ENCODE measurements at regions not wholly inside any gene's neighbourhood (a gene's known extent, or its start where the extent isn't known, plus 50 kb on each side); places are given as distances from the start of the nearest gene placed in this dataset.

DNA sequence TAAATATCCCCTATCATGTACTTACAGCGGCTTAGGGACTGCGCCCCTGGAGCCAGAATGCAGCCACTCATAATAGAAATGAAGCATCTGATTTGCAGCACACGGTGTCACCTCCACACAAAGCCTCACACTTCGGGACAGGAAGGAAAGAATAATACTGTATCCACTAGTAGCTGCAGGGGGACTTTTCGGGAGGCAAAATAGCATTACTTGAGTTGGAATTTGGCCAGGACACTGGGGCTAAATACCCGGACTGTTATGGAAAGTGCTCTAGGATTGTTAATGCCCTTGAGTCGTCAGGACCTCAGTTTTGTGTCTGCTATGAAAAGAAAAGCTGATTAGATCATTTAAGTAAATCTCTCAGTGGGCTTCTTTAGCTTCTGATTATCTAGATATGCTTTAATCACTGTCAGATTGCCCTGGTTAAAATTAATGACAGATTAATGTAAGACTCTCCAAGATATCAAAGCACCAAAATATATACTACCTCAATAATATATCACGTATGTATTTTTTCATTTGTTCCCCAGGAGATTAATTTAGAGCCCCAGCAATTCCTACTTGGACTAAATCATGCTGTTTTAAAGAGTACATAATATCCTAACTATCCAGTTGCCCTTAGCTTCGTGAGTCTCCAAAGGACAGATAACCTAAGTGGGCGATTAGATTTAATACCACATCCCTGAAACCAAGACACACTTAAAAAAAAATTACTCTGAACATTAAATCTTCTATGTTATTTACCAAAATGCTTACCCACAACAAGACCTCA is 173.0 kb upstream of the NEBL start:
- in situ Hi-C loops (cut with HindIII; ENCODE audit: low sequenced_read_pairs): no loop called here
- no peak for TF ChIP-seq CTCF (IDR thresholded peaks at IDR 0.05; ENCODE audit: low read depth, low read length, missing control alignments)
- DNase-seq (ENCODE audit: low read depth): no peak
- no peak overlapping the region for H3K4me3 ChIP-seq (ENCODE audit: low read depth, low read length)

DNA sequence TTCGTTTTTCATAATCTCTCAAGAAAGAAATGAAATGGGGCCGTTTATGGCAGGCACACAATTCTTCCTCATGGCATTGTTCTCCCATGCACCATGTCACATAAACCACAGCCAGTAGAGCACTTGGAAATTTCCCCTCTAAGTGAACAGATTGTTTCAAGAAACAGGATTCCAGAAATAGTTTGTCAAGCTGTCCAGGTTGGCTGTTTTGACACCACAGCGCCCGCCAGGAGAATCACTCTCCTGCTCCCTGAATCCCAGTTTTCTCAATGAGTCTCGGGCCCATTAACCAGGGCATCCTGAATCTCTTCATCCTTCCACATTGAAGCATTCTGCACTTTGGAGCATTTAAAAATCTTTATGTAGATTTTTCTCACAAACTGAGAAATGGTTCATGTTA is 172.2 kb upstream of the NEBL start:
- no peak for DNase-seq (ENCODE audit: low read depth)
- in situ Hi-C loops (cut with HindIII; ENCODE audit: low sequenced_read_pairs): no loop called here
- TF ChIP-seq CTCF (IDR thresholded peaks at IDR 0.05; ENCODE audit: low read depth, low read length, missing control alignments): no peak
- no peak overlapping the region for H3K4me3 ChIP-seq (ENCODE audit: low read depth, low read length)

DNA sequence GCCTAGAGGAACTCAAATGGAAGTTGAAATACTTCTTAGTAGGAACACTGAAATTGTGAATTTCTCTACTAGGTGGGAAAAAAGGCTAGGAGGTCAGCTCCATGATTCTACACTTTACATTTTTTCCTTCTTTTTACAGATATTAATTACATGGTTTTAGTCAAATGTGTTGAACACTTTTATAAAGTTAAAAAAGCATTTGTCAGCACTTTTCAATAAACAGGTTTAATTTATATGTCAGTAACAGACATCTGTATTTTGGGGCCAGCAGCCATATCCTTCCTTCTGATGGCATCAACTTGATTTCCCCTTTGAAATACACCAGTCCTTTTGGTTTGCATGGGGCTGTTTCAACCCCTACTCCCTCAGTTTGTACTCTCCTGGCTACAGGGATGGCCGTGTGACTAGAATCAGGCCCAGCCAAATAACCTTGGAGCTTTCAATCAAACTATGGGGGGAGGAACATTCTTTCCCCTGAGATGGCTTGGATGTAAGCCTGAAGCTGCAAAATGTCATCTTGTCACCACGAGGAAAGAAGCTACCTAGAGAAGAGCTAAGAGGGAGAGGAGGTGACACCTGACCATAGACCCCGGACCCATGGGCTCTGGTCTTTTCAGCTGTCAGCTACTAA is 171.0 kb upstream of the NEBL start:
- no peak overlapping the region for H3K4me3 ChIP-seq (ENCODE audit: low read depth, low read length)
- in situ Hi-C loops (cut with HindIII; ENCODE audit: low sequenced_read_pairs): no loop called here
- no peak for TF ChIP-seq CTCF (IDR thresholded peaks at IDR 0.05; ENCODE audit: low read depth, low read length, missing control alignments)
- DNase-seq (ENCODE audit: low read depth): no peak

- no peak for TF ChIP-seq CTCF (IDR thresholded peaks at IDR 0.05; ENCODE audit: low read depth, low read length, missing control alignments)
- DNase-seq (ENCODE audit: low read depth): no peak
- H3K4me3 ChIP-seq (ENCODE audit: low read depth, low read length): no peak overlapping the region
- in situ Hi-C loops (cut with HindIII; ENCODE audit: low sequenced_read_pairs): no loop called here
Measured at GRCh38 chr10:21065621-21066248, 168.6 kb upstream of the NEBL start.

DNA sequence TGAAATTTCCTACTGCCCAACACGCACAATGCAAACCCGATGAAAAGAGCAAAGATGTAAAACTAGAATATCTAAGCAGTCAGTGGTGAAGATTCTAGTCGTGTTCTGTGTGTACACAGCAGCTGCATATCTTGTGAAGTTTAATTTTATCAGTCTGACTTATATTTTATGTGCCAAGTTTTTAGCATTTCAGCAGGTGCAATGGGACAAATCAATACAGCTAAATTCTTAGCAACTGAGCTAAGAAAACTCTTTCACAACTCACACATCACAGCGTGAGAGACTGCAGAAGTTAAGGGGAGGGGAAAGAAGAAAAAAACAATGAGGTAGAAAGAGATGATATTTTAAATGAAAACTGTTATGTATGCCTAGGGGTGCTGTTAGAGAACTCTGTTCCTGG is 164.9 kb upstream of the NEBL start:
- H3K4me3 ChIP-seq (ENCODE audit: low read depth, low read length): no peak overlapping the region
- TF ChIP-seq CTCF (IDR thresholded peaks at IDR 0.05; ENCODE audit: low read depth, low read length, missing control alignments): no peak
- DNase-seq (ENCODE audit: low read depth): no peak
- in situ Hi-C loops (cut with HindIII; ENCODE audit: low sequenced_read_pairs): no loop called here

- TF ChIP-seq CTCF (IDR thresholded peaks at IDR 0.05; ENCODE audit: low read depth, low read length, missing control alignments): no peak
- no peak overlapping the region for H3K4me3 ChIP-seq (ENCODE audit: low read depth, low read length)
- in situ Hi-C loops (cut with HindIII; ENCODE audit: low sequenced_read_pairs): no loop called here
- DNase-seq (ENCODE audit: low read depth): no peak
Measured at GRCh38 chr10:21061184-21061583, 164.1 kb upstream of the NEBL start.
